IPS-15b (cell line): ENCODE measurements at regions not wholly inside any gene's neighbourhood (a gene's known extent, or its start where the extent isn't known, plus 50 kb on each side); places are given as distances from the start of the nearest gene placed in this dataset.

ENCODE experiments used
- H3K27me3 ChIP-seq: one replicate; pipeline ENCODE4 v1.6.1; 2013; ENCODE audit warnings: low read length; ENCODE audit not compliant: control insufficient read depth, insufficient read depth
- H3K36me3 ChIP-seq: one replicate; pipeline ENCODE4 v1.6.1; 2013; ENCODE audit warnings: low read length; ENCODE audit not compliant: control insufficient read depth, insufficient read depth
- H3K4me1 ChIP-seq: one replicate; pipeline ENCODE4 v1.6.1; 2013; ENCODE audit warnings: mild to moderate bottlenecking, low read length; ENCODE audit not compliant: control insufficient read depth, insufficient read depth
- H3K4me3 ChIP-seq: one replicate; pipeline ENCODE4 v1.5.1; 2013; ENCODE audit warnings: low read depth, low read length
- H3K9ac ChIP-seq: one replicate; pipeline ENCODE4 v1.6.1; 2013; ENCODE audit warnings: low read depth, mild to moderate bottlenecking, low read length
- H3K9me3 ChIP-seq: one replicate; pipeline ENCODE4 v1.6.1; 2013; ENCODE audit warnings: mild to moderate bottlenecking, low read length; ENCODE audit not compliant: control insufficient read depth, insufficient read depth

DNA sequence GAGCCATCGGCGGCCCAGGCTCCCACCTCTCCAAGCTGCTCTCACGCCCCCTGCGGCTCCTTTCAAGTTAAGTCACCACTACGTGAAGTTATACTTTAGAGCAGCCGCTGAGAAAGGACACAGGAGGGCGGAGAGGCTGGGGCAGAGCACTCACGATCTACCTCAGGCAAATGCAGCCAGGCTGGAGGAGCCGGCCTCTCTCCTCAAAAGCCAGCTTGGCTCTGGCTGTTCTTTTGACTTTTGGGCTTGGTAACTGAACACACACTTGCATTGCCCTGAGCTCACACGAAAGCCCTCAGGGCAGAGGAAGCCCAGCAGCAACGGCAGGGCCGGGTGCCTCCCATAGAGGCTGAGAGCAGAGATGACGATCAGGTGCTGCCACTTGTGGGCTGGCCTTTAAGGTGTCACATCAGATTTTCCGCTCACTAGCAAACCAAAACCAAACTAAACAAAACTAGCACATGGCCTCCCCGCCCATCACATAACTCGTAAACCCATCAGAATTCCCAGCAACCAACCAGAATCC lies 75.2 kb downstream of the PITPNM2 start:
- Histone ChIP-seq H3K36me3 (no peaks in the 10 kb centered on the region), H3K9me3 (no peaks in the 10 kb centered on the region), H3K9ac (peak overlapping the region; percentile 47), H3K4me1 (peaks cover 10% of the 10 kb centered on the region), H3K27me3 (no peaks in the 10 kb centered on the region), H3K4me3 (no peak overlapping the region)

DNA sequence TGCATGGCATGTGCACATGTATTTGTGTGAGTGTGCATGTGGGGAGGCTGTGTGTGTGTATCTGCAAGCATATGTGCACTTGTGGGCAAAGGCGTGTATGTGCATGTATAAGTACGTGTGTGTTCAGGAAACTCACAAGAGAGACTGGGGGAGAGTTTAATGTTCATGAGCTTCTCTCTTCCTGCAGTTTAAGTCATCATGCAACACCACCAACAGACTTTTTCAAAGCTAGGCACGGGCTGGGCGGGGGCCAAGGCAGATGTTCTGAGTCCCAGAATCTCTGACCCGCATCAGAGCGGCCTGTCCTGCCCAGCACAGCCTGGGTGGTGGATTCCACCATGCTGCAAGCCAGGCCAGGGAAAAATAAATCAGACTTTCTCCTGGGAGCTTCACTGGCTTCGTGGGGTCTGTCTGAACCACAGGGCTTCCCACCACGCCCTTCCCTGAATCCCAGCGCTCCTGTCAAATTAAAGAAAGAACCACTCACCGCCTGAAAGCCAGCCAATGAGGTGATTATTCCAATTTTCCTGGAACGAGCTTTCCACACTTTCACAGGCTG lies 75.7 kb downstream of the PITPNM2 start:
- Histone ChIP-seq H3K4me1 (peaks cover 10% of the 10 kb centered on the region), H3K9me3 (no peaks in the 10 kb centered on the region), H3K4me3 (no peak overlapping the region), H3K36me3 (no peaks in the 10 kb centered on the region), H3K27me3 (no peaks in the 10 kb centered on the region), H3K9ac (peak overlapping the region; percentile 47)

DNA sequence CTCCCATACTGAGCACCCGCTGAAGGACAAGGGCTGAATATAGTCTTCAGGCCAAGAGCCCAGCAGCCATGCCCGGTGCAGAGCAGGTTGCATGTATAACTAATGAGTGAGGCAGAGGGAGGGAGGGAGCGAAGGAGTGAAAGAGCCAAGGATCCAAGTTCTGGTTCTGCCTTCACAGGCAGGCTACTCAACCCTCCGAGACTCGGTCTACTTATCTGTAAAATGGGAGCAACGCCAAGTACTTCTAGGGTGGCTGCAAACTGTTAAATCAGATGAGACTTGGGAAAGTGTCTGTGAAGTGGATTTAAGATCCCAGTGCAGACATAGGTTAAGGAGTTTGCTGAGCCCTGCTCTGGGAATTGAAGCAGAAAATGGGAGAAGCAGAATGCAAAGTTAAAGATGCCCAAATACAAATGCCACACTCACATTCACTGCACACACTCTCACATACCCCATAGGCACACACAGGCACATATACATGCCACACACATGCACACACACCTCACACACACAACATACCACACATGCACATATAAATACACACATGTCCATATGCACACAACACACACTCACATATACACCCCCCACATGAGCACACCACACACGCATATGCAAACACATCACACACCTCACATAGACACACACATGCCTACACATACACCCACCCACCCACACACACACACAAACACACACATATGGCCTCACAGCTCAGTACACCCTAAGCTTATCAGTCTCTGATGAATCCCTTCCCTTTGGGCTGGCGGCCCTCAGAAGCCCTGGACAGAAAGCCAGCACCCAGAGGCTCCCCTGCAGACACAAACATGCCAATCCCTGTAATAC lies 76.7 kb downstream of the PITPNM2 start:
- Histone ChIP-seq H3K4me1 (peaks cover 10% of the 10 kb centered on the region), H3K9ac (no peak overlapping the region), H3K4me3 (no peak overlapping the region), H3K9me3 (no peaks in the 10 kb centered on the region), H3K36me3 (no peaks in the 10 kb centered on the region), H3K27me3 (no peaks in the 10 kb centered on the region)

DNA sequence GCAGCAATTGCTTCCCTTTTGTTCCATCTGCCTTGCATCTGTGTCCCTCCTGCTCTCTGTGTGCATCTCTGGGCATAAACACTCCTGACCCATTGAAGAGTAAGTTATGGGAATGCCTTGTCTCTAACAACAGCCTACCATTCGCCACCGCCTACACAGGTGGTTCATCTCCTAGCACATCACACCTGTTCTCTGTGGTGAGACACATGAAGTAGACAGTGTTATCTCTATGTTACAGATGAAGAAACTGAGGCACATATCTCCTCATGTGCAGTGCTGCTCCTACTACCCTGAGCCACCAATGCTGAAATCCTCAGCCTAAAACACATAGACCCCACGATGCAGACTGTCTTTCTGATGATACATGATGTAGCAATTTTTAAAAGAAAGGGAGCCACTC lies 77.6 kb downstream of the PITPNM2 start:
- H3K36me3 ChIP-seq: no peaks in the 10 kb centered on the region
- H3K27me3 ChIP-seq: no peaks in the 10 kb centered on the region
- H3K9ac ChIP-seq: no peak overlapping the region
- H3K4me1 ChIP-seq: peaks cover 10% of the 10 kb centered on the region
- H3K9me3 ChIP-seq: no peaks in the 10 kb centered on the region
- no peak overlapping the region for H3K4me3 ChIP-seq

DNA sequence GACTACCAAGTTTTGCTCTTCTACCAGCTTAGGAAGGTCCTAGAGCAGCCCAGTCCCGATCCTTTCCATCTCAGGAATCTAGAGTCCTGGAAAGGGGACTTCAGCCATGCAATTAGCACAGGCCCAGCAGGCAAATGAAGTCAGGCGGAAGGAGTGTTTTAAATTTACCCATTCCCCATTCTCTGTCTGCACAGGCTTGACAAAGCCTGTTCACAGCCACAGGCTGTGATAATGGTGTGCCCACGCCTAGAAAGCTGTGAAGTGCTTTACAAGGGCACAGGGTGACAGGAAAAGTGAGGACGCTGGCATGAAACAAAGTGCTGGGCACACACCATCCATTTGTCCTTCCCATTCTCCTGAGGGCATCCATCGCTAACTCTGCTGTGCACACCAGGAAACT lies 79.0 kb downstream of the PITPNM2 start:
- Histone ChIP-seq H3K9me3 (no peaks in the 10 kb centered on the region), H3K4me3 (no peak overlapping the region), H3K36me3 (no peaks in the 10 kb centered on the region), H3K9ac (no peak overlapping the region), H3K27me3 (no peaks in the 10 kb centered on the region), H3K4me1 (peaks cover 8% of the 10 kb centered on the region)

DNA sequence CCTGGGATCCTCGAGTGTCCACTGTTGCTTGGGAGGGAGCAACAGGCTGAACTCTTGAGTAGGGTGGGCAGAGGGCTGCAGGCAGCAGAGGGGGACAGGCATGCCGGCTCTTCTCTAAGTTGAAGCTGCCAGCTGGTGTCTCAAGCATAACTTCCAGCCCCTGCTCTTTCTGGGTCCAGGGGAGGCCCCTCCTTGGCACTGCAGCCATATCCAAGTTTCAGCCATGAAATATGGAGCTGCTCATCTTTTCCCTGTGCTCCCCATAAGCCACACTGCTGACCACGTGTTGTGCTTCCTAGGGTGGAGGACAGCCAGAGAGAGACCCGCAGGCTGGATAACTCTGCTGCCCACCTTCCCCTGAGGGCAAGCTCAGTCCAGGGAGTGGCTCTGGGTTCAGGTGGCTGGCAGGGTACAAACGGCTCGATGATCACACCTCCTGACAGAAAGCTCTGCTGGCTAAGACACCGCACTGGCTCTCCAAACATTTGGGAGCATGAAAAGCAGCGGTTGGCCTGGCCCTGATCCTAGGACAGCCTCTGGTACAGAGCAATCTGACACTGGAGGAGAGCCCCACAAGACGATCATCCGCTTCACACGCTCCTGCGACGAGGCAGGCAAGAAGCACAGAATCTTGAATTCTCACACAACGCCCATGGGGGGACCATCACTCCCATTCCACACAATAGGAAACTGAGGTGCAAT lies 79.6 kb downstream of the PITPNM2 start:
- Histone ChIP-seq H3K9ac (no peak overlapping the region), H3K4me1 (peaks cover 8% of the 10 kb centered on the region), H3K36me3 (no peaks in the 10 kb centered on the region), H3K27me3 (no peaks in the 10 kb centered on the region), H3K4me3 (no peak overlapping the region), H3K9me3 (no peaks in the 10 kb centered on the region)

DNA sequence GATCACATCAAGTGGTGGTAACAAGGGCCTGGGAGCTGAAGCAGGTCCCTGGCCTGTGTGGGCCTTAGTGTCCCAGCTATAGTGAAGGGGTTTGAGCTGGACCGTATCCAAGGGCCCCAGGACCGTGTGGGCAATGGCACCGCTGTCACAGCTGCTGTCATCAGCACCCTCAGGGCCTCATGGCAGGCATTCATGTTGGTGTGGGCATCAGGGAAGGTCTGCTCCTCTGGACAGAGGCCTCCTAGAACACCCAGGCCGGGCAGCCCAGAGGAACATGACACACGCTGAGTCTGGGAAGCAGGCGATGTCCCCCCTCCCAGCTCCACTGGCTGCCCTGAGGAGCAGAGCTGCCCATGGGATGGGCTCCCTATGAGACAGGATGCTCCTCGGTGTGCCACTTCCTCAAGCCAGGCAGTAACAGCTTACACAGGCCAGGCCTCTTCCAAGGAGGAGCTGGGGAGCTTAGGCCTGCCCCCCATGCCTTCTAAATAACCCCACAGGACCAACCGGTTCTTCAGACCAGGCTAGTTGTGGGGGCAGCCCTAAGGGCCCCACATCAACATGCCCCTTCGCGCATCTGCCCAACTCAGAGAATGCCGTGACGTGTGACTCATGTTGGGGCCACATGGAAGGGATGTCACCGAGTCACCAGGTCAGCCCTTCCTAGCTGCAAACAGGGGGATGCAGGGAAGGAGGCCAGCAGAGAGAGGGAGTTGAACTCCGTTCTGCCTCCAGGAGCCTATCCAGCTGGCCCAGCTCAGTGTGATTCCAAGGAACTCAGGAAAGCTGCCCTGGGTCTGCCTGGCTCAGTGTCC lies 80.4 kb downstream of the PITPNM2 start:
- Histone ChIP-seq H3K4me1 (peaks cover 5% of the 10 kb centered on the region), H3K36me3 (no peaks in the 10 kb centered on the region), H3K27me3 (no peaks in the 10 kb centered on the region), H3K4me3 (no peak overlapping the region), H3K9ac (no peak overlapping the region), H3K9me3 (no peaks in the 10 kb centered on the region)

DNA sequence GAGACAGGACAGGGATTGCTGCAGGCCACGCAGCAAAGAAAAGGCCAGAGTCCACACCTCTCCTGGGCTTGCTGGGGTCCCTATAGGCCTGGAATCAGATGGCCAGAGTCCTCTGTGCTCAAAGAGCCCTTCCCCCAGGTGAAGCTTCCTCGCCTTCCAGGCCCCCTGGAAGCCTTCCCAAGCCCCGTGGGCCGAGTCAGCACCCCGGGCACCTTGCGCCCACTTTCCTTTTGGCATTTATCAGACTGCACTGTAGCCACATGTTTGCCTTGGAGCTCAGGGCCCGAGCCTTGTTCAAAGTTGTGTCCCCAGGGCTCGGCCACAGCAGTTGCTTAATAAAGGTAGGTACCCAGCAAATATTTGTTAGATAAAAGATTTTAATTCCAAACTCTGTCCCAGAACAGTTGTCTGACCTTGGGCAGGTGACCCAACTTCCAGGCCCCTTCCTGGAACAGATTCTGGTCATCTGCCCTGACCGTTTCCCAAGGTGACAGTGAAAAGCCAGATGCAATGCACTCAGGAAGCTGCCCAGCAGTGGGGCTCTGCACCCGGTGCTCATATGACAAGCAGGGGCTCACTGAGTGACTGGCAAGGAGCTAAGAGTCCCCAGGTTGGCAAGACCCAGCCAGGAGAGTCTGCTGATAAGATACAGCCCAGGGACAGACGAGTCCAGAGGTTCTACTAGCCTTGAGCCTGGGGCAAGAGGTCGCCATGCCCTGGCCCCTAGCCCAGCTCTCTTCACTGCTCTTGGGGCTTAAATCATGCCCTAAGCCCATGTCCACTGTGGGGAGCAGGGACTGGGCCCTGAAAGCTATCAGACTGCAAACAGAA lies 81.2 kb downstream of the PITPNM2 start:
- no peaks in the 10 kb centered on the region for H3K9me3 ChIP-seq
- no peaks in the 10 kb centered on the region for H3K4me1 ChIP-seq
- H3K27me3 ChIP-seq: no peaks in the 10 kb centered on the region
- H3K9ac ChIP-seq: no peak overlapping the region
- no peaks in the 10 kb centered on the region for H3K36me3 ChIP-seq
- H3K4me3 ChIP-seq: no peak overlapping the region

DNA sequence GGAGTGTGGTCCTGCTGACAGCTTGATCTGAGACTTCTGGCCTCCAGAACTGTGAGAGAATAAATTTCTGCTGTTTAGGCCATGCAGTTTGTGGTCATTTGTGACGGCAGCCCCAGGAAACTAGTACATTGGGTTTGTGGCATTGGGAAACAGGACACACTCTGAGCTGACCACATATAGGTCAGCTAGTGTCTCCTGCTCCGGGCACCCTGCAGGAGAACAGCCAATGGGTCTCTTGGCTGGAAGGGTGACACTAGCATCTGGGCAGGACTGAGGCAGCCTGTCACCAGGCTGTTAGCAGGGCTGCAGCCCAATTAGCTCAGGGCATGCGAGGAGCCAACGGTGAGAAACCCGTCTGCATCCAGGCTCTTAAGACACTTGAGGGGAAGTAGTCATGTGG lies 83.2 kb downstream of the PITPNM2 start:
- no peak overlapping the region for H3K9ac ChIP-seq
- H3K4me1 ChIP-seq: no peaks in the 10 kb centered on the region
- H3K36me3 ChIP-seq: no peaks in the 10 kb centered on the region

DNA sequence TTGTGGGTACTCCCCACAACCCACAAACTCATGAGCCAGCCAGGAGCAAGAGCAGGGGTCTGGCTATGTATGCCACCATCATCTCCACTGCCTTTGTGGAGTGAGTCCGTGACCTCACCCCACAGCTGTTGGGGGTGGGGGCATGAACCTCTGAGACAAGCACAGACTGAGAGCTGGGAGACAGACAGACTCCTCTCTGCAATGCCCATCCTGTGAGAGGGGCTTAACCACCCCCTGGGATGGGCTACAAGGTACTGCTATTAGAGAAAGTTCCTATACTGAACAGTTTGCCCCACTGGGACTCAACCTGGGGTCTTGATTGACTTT lies 84.5 kb downstream of the PITPNM2 start:
- no peaks in the 10 kb centered on the region for H3K4me1 ChIP-seq

More for the DNA sequence above, 83.2 kb downstream of the PITPNM2 start:
- Histone ChIP-seq H3K27me3 (no peaks in the 10 kb centered on the region), H3K4me3 (no peak overlapping the region), H3K9me3 (no peaks in the 10 kb centered on the region)

More for the DNA sequence above, 84.5 kb downstream of the PITPNM2 start:
- Histone ChIP-seq H3K4me3 (no peak overlapping the region), H3K9ac (no peak overlapping the region), H3K9me3 (no peaks in the 10 kb centered on the region), H3K36me3 (no peaks in the 10 kb centered on the region), H3K27me3 (no peaks in the 10 kb centered on the region)
